Left ventricle myocardium inferior (tissue), 1 donor: ENCODE measurements at regions not wholly inside any gene's neighbourhood (a gene's known extent, or its start where the extent isn't known, plus 50 kb on each side); places are given as distances from the start of the nearest gene placed in this dataset.

Experiments
- DNase-seq: peaks from one replicate; pipeline ENCODE4 v3.0.0-alpha.2; 2020
- H3K27ac ChIP-seq: fragments of 200-600 bp; replicated peaks from 2 replicates; pipeline ENCODE4 v1.8.0; 2021
- H3K27me3 ChIP-seq: fragments of 200-600 bp; 2 replicates; pipeline ENCODE4 v1.8.0; 2021; ENCODE audit warnings: low read depth
- H3K36me3 ChIP-seq: fragments of 200-600 bp; 2 replicates; pipeline ENCODE4 v1.8.0; 2021
- H3K4me1 ChIP-seq: fragments of 200-600 bp; 2 replicates; pipeline ENCODE4 v1.8.0; 2021
- H3K4me3 ChIP-seq: fragments of 200-600 bp; 2 replicates; pipeline ENCODE4 v1.8.0; 2021; ENCODE audit warnings: mild to moderate bottlenecking, moderate library complexity
- H3K9me3 ChIP-seq: fragments of 200-600 bp; replicated peaks from 2 replicates; pipeline ENCODE4 v1.8.0; 2021
- intact Hi-C: fragments of 100-400 bp; cut with micrococcal nuclease; formaldehyde crosslinking; loops from one replicate; pipeline ENCODE4 v1.11.0; 2022
- TF ChIP-seq, protein P1 (sequence below): fragments of 200-600 bp; IDR thresholded peaks from 2 replicates; pipeline ENCODE4 v1.8.0; 2021; ENCODE audit warnings: antibody characterized with exemption, mild to moderate bottlenecking, borderline replicate concordance
- donor health status: DM: no; HTN: yes; CAD: no; lungs with severe emphysema.

GRCh38 chr12:61797266-61797665 is 462.9 kb upstream of the USP15 start:
- intact Hi-C loops, result no loop called here
- TF ChIP-seq, protein P1, sequence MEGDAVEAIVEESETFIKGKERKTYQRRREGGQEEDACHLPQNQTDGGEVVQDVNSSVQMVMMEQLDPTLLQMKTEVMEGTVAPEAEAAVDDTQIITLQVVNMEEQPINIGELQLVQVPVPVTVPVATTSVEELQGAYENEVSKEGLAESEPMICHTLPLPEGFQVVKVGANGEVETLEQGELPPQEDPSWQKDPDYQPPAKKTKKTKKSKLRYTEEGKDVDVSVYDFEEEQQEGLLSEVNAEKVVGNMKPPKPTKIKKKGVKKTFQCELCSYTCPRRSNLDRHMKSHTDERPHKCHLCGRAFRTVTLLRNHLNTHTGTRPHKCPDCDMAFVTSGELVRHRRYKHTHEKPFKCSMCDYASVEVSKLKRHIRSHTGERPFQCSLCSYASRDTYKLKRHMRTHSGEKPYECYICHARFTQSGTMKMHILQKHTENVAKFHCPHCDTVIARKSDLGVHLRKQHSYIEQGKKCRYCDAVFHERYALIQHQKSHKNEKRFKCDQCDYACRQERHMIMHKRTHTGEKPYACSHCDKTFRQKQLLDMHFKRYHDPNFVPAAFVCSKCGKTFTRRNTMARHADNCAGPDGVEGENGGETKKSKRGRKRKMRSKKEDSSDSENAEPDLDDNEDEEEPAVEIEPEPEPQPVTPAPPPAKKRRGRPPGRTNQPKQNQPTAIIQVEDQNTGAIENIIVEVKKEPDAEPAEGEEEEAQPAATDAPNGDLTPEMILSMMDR, result no peak
- no peak for DNase-seq
- no peaks in the 10 kb centered on the region for H3K4me1 ChIP-seq
- no peak overlapping the region for H3K4me3 ChIP-seq
- H3K9me3 ChIP-seq, result no peaks in the 10 kb centered on the region
- H3K27me3 ChIP-seq, result no peaks in the 10 kb centered on the region
- no peak overlapping the region for H3K27ac ChIP-seq
- H3K36me3 ChIP-seq, result no peaks in the 10 kb centered on the region

GRCh38 chr12:61798778-61799177 is 461.4 kb upstream of the USP15 start:
- Histone ChIP-seq H3K27me3 (no peaks in the 10 kb centered on the region), H3K27ac (no peak overlapping the region), H3K4me1 (no peaks in the 10 kb centered on the region), H3K36me3 (no peaks in the 10 kb centered on the region), H3K9me3 (no peaks in the 10 kb centered on the region), H3K4me3 (no peak overlapping the region)
- TF ChIP-seq, protein P1, result no peak
- no peak for DNase-seq
- intact Hi-C loops, result no loop called here

- no peak overlapping the region for H3K4me3 ChIP-seq
- no peak overlapping the region for H3K27ac ChIP-seq
- no peaks in the 10 kb centered on the region for H3K36me3 ChIP-seq
- no peak for DNase-seq
- H3K27me3 ChIP-seq, result no peaks in the 10 kb centered on the region
- intact Hi-C loops, result no loop called here
- H3K4me1 ChIP-seq, result no peaks in the 10 kb centered on the region
- H3K9me3 ChIP-seq, result peaks cover 22% of the 10 kb centered on the region
- TF ChIP-seq, protein P1, result no peak
Measured at GRCh38 chr12:61804301-61804700, 455.9 kb upstream of the USP15 start.

- intact Hi-C loops, result no loop called here
- Histone ChIP-seq H3K9me3 (peaks cover 22% of the 10 kb centered on the region), H3K4me3 (no peak overlapping the region), H3K36me3 (no peaks in the 10 kb centered on the region), H3K4me1 (no peaks in the 10 kb centered on the region), H3K27me3 (no peaks in the 10 kb centered on the region), H3K27ac (no peak overlapping the region)
- no peak for DNase-seq
- TF ChIP-seq, protein P1, result no peak
Measured at GRCh38 chr12:61808856-61809255, 451.3 kb upstream of the USP15 start.

GRCh38 chr12:61810486-61810885 is 449.7 kb upstream of the USP15 start:
- TF ChIP-seq, protein P1, result no peak
- no peak for DNase-seq
- no peaks in the 10 kb centered on the region for H3K36me3 ChIP-seq
- intact Hi-C loops, result no loop called here
- no peak overlapping the region for H3K4me3 ChIP-seq
- H3K9me3 ChIP-seq, result peaks cover 35% of the 10 kb centered on the region
- H3K4me1 ChIP-seq, result no peaks in the 10 kb centered on the region
- H3K27ac ChIP-seq, result no peak overlapping the region
- no peaks in the 10 kb centered on the region for H3K27me3 ChIP-seq

- Histone ChIP-seq H3K36me3 (no peaks in the 10 kb centered on the region), H3K27me3 (no peaks in the 10 kb centered on the region), H3K4me3 (no peak overlapping the region), H3K27ac (no peak overlapping the region), H3K9me3 (no peaks in the 10 kb centered on the region), H3K4me1 (no peaks in the 10 kb centered on the region)
- intact Hi-C loops, result no loop called here
- TF ChIP-seq, protein P1, result no peak
- no peak for DNase-seq
Measured at GRCh38 chr12:61821381-61821780, 438.8 kb upstream of the USP15 start.
